ENCODE measurements at regions not wholly inside any gene's neighbourhood (a gene's known extent, or its start where the extent isn't known, plus 50 kb on each side); places are given as distances from the start of the nearest gene placed in this dataset.

DNA sequence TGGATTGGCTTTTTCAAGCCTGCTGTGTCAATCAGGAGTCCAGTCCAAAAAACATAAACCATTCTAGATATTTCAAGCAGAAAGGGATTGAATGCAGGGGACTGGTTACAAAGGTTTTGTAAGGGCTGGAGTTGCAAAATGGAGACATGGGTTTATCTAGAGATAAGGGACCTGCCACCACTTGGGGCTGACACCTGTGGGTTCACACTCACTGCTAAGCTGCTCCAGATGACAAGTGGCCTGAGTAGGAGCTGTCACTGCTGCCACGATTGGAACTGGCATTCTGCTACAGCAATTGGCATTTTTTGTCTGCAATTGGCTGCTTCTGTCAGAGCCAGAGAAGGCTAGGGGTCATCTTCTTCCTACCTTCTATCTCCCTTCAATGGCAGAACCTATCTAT, 66.3 kb upstream of the ZFR start:
- Histone ChIP-seq H3K27me3 (ENCODE audit: insufficient read depth, low read length) (peaks cover 9% of the 10 kb centered on the region), H2AFZ (ENCODE audit: low read depth, low read length) (no peak overlapping the region), H3K36me3 (ENCODE audit: insufficient read depth, low read length) (no peaks in the 10 kb centered on the region), H3K4me1 (ENCODE audit: insufficient read depth, low read length) (peaks cover 7% of the 10 kb centered on the region), H3K9me3 (ENCODE audit: low read length) (peaks cover 6% of the 10 kb centered on the region), H3K4me3 (ENCODE audit: low read length) (no peak overlapping the region)

DNA sequence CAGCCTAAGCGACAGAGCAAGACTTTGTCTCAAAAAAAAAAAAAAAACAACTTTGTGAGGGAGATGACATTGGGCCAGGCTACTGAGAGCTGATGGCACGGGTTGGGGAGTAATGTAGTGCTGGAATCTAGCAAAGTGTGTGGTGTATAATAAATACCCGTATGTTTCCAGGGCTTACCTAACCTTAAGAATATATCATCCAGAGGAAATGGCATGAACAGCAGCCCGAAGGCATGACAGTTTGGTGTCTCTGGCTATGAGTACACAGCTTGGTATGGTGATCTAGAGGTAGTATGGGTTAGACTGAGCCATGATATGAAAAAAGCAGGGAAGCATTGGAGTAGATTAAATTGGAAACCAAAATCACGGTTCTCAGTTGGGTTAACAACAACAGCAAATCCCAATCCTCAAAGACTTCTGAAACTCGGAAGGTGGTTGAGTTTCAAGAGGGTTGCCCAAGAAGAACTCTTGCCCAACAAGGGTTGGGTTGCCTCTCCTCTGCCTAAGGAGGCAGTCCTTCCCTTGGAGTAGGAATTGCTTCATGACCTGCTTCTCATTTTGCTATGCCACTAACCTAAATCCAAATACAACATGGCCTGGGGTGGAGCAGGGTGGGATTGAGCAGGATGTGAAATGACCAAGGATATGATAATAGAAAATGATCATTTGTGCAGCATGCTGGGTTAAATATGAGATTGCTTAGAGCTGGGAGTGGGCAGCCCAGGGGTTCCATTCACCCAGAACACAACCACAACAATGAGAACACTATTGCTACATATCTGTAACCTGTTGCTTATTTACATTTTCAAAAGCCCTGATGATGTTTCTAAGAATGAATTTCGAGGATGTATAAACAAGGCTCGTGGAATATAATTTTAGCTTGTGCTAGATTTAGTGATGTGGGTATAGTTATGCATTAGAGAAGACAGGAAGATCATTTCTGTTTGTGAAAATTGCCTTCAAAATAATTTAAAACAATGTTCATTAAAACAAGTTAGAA, 64.6 kb upstream of the ZFR start:
- H3K4me1 ChIP-seq (ENCODE audit: insufficient read depth, low read length), result peaks cover 24% of the 10 kb centered on the region
- H3K4me3 ChIP-seq (ENCODE audit: low read length), result no peak overlapping the region
- no peak overlapping the region for H2AFZ ChIP-seq (ENCODE audit: low read depth, low read length)
- H3K36me3 ChIP-seq (ENCODE audit: insufficient read depth, low read length), result no peaks in the 10 kb centered on the region
- H3K27me3 ChIP-seq (ENCODE audit: insufficient read depth, low read length), result peaks cover 15% of the 10 kb centered on the region
- peaks cover 6% of the 10 kb centered on the region for H3K9me3 ChIP-seq (ENCODE audit: low read length)

DNA sequence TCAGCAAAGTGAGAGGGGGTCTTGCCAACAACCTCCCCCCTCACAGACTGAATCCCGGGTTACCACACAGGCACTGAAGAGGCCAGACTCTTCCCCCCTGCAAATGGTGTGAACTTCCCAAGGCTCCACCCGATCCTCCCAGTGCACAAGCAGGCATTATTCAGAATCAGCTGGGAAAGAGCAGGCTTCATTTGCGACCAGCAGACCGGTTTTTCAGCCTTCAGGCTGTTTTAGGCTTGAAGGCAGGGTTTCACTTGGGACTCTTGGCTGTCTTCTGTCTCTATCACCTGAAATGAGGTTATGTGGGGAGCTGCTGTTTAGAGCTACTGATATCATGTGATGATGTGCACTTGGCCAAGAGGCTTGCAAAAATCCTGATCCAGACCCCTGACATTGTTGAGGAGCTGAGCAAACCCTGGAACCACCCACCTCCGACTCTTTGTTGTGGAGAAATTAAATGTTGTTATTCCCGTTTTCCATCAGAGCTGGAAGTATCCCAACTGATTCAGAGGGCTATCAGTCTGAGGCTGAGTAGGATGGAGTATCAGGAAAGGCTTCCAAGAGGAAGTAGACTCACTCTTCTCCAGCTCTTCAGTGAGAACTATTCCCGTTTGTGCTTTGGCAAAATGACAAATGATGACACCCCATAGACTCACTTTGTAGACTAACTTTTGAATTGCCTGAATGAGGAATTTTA, 63.3 kb upstream of the ZFR start:
- Histone ChIP-seq H2AFZ (ENCODE audit: low read depth, low read length) (no peak overlapping the region), H3K4me1 (ENCODE audit: insufficient read depth, low read length) (peaks cover 25% of the 10 kb centered on the region), H3K36me3 (ENCODE audit: insufficient read depth, low read length) (no peaks in the 10 kb centered on the region), H3K27me3 (ENCODE audit: insufficient read depth, low read length) (peaks cover 13% of the 10 kb centered on the region), H3K9me3 (ENCODE audit: low read length) (peaks cover 6% of the 10 kb centered on the region), H3K4me3 (ENCODE audit: low read length) (no peak overlapping the region)

DNA sequence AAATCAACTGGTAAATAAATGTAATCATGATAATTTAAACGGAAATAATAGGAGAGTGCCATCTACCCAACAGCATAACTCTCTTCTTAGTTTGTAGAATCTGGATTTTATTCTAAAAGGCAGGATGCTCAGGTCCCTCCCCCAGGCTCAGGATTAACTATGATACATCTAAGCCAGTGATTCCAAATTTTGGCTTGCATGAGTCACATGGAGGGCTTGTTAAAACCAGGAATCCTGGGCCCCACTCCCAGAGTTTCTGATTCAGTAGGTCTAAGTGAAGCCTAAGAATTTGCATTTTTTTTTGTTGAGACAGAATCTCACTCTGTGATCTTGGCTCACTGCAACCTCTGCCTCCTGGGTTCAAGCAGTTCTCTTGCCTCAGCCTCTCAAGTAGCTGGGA, 62.3 kb upstream of the ZFR start:
- Histone ChIP-seq H3K4me3 (ENCODE audit: low read length) (no peak overlapping the region), H3K4me1 (ENCODE audit: insufficient read depth, low read length) (peaks cover 25% of the 10 kb centered on the region), H3K36me3 (ENCODE audit: insufficient read depth, low read length) (no peaks in the 10 kb centered on the region), H3K27me3 (ENCODE audit: insufficient read depth, low read length) (peaks cover 10% of the 10 kb centered on the region), H2AFZ (ENCODE audit: low read depth, low read length) (no peak overlapping the region), H3K9me3 (ENCODE audit: low read length) (peaks cover 6% of the 10 kb centered on the region)

DNA sequence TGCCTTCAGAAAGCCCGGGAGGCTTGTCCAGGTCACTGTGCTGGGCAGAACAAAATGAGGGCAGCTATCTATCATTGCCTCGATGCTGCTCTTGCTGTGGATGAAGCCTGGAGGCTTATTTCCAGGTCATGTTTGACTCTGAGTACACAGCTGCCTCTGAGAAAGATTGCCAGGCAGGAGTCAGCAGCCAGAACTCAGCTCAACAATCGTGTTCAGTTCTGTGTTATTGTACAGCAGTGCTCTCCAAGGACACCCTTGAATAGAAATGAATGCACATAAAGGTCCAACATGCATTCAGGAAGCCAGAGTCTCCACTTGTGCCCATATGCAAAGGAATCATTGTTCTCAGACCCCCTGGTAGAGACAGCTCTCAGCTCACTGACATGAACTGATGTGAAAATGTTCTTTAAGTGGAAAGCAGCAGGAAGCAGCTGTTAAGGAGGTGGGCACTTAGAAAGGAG, 61.7 kb upstream of the ZFR start:
- H3K36me3 ChIP-seq (ENCODE audit: insufficient read depth, low read length), result no peaks in the 10 kb centered on the region
- peaks cover 25% of the 10 kb centered on the region for H3K4me1 ChIP-seq (ENCODE audit: insufficient read depth, low read length)
- H3K4me3 ChIP-seq (ENCODE audit: low read length), result no peak overlapping the region
- H3K27me3 ChIP-seq (ENCODE audit: insufficient read depth, low read length), result peaks cover 6% of the 10 kb centered on the region
- peaks cover 6% of the 10 kb centered on the region for H3K9me3 ChIP-seq (ENCODE audit: low read length)
- H2AFZ ChIP-seq (ENCODE audit: low read depth, low read length), result no peak overlapping the region

DNA sequence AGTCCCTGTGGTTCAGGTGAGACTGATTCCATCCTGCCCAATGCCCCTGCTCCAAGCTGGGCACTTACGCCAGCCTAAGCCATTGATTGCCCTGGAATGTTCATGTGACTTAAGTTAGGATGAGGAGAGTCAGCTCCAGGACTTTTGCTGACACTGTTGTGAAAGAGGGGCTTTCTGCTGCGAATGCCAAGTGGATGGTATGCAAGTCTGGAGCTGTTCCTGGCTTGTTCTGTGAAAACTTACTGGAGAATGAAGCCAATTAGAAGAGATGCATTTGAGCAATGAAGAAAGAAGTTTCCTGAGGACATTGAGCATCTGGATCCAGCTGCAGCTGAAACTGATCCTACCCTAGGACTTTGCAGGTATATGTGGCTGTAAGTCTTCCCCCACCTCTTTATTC, 61.2 kb upstream of the ZFR start:
- H3K36me3 ChIP-seq (ENCODE audit: insufficient read depth, low read length), result no peaks in the 10 kb centered on the region
- peaks cover 25% of the 10 kb centered on the region for H3K4me1 ChIP-seq (ENCODE audit: insufficient read depth, low read length)
- peaks cover 10% of the 10 kb centered on the region for H3K27me3 ChIP-seq (ENCODE audit: insufficient read depth, low read length)
- H3K9me3 ChIP-seq (ENCODE audit: low read length), result peaks cover 6% of the 10 kb centered on the region
- H3K4me3 ChIP-seq (ENCODE audit: low read length), result no peak overlapping the region
- no peak overlapping the region for H2AFZ ChIP-seq (ENCODE audit: low read depth, low read length)

DNA sequence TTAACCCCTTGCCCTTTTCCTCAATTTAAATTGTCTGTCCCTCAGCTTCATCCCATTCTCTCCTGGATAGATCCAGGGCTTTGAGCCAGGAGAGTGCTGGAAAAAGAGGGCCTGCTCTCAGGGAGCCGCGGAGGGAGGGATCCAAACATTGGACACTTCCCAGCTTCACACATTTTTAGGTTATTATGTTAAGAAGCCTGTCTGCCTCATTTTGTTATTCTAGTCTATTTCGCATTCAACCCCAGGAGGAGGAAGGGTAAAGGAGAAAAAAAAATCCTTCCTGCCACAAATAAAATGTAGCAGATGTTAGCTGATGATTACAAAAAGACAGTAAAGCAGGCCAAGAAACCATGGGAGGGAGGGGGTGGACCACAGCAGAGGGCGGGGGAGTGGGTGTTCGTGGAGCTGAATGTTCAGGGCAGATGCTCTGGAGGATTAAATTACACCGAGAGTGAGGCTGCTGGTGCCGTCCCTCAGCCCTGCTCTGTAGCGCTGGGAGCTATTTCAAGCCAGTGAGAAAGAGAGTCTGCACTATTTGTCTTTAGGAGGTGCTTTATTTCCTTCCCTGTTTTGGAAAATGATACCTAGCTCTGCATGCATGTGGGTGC, 60.6 kb upstream of the ZFR start:
- Histone ChIP-seq H3K4me3 (ENCODE audit: low read length) (peak overlapping the region; percentile 18), H2AFZ (ENCODE audit: low read depth, low read length) (peak overlapping the region; percentile 22), H3K4me1 (ENCODE audit: insufficient read depth, low read length) (peaks cover 28% of the 10 kb centered on the region), H3K27me3 (ENCODE audit: insufficient read depth, low read length) (peaks cover 10% of the 10 kb centered on the region), H3K9me3 (ENCODE audit: low read length) (peaks cover 6% of the 10 kb centered on the region), H3K36me3 (ENCODE audit: insufficient read depth, low read length) (no peaks in the 10 kb centered on the region)

DNA sequence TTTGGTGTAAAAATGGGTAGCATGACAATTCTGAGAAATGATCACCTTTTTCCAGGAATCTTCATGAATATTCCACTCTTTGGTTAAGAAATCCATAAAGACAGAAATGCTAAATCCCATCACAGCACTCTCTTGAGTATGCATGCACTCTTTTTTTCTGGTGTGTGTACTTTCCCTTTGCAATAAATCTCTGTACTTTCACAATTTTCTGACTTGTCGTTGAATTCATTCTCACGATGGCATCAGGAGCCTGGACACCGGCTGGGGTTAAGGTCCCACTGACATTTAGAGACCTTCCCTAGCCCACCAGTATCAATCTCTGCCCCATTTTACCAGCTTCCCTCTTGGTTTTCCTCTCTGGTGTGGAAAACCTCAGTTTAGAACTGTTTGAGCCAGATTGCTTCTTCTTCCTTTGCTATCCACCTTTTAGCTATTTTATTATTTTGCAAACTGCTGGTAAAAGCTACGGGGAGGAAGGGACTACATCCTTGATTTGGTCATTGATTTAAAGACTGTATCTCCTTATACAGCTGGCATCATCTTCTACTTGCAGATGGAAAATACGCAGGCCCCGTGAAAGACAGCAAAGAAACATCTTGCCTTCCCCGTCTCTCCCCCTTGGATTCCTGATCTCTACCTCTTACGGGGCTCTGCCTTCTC, 59.9 kb upstream of the ZFR start:
- Histone ChIP-seq H3K9me3 (ENCODE audit: low read length) (peaks cover 4% of the 10 kb centered on the region), H2AFZ (ENCODE audit: low read depth, low read length) (peak overlapping the region; percentile 22), H3K27me3 (ENCODE audit: insufficient read depth, low read length) (peaks cover 10% of the 10 kb centered on the region), H3K4me3 (ENCODE audit: low read length) (peak overlapping the region; percentile 18), H3K4me1 (ENCODE audit: insufficient read depth, low read length) (peaks cover 31% of the 10 kb centered on the region), H3K36me3 (ENCODE audit: insufficient read depth, low read length) (no peaks in the 10 kb centered on the region)

DNA sequence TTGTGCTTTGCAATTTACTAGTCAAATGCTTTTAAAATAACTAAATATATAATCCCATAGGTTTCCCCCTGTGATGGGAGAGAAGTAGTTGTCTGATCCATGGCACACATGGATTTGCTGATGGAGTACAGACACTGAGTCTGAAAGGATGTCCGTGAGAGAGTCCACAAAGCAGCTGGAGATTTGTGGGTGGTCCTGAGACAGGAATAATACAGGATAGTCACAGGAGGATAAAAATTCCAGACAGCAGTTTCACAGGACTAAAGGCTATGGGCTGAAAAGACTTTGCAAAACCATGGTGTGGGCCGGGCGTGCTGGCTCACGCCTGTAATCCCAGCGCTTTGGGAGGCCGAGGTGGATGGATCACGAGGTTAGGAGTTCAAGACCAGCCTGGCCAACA, 58.7 kb upstream of the ZFR start:
- peaks cover 3% of the 10 kb centered on the region for H3K9me3 ChIP-seq (ENCODE audit: low read length)
- H3K4me3 ChIP-seq (ENCODE audit: low read length), result no peak overlapping the region
- H3K4me1 ChIP-seq (ENCODE audit: insufficient read depth, low read length), result peaks cover 31% of the 10 kb centered on the region
- H2AFZ ChIP-seq (ENCODE audit: low read depth, low read length), result no peak overlapping the region
- H3K36me3 ChIP-seq (ENCODE audit: insufficient read depth, low read length), result no peaks in the 10 kb centered on the region
- peaks cover 15% of the 10 kb centered on the region for H3K27me3 ChIP-seq (ENCODE audit: insufficient read depth, low read length)

DNA sequence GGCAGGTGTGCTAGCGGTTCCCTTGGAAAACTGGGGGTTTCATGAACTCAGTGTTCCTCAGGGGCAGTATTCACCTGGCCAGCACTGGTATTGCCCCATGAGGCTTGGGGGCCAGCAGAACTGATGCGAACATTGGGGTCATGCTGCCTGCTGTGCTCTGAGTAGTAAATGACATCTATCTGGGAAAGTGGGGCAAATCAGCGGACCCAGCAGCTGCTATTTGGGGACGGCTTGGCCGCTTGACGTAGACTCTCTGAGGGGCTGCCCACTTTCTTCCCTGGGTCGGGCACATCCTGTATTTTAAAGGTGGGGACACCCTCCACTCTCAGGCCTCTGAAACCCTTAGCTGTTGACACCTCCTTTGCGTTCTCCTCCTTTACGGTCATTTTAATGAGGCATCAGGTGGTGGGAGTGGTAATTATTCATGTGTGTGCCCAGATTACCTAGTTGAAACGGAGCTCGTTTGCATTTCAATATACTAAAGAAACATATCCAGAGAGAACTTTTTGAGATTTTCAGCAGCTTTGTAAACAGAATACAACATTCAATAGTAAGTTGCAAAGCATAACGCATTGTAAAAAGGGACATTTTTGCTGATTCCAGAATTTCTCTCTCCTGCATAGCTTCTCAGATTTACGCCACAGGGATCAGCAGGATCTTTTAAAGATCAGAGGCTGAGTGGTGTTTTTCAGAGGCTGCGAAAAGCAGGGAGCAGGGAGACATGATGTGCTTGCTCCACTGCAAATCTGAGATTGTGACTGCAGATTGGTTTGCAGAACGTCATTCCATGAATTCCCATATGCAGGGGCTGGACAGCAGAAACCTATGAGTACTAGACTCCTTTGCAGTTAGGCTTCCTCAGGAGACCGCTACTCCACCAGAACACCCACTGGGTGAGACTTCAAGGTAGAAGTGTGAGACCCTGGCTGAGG, 56.8 kb upstream of the ZFR start:
- Histone ChIP-seq H3K4me1 (ENCODE audit: insufficient read depth, low read length) (peaks cover 29% of the 10 kb centered on the region), H3K4me3 (ENCODE audit: low read length) (no peak overlapping the region), H3K9me3 (ENCODE audit: low read length) (no peaks in the 10 kb centered on the region), H3K27me3 (ENCODE audit: insufficient read depth, low read length) (peaks cover 15% of the 10 kb centered on the region), H2AFZ (ENCODE audit: low read depth, low read length) (no peak overlapping the region), H3K36me3 (ENCODE audit: insufficient read depth, low read length) (no peaks in the 10 kb centered on the region)

DNA sequence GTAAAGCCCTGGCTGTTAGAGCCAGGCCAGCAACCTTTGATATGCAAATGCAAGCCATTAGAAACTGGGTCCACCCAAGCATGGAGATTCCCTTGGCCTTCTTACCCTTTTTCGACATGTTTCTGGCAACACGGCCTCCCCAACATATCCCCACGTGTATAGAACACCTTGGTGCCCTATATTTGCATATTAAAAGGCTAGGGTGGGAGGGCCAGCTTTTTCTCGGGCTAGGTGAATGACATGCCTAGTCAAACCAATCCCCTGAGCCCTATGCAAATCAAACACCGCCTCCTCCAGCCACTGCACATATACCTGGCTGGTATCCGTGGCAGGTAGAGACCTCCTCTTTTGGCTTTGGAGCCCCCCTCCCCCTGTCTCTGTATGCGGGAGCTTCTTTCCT, 55.6 kb upstream of the ZFR start:
- H3K27me3 ChIP-seq (ENCODE audit: insufficient read depth, low read length), result peaks cover 15% of the 10 kb centered on the region
- no peak overlapping the region for H2AFZ ChIP-seq (ENCODE audit: low read depth, low read length)

DNA sequence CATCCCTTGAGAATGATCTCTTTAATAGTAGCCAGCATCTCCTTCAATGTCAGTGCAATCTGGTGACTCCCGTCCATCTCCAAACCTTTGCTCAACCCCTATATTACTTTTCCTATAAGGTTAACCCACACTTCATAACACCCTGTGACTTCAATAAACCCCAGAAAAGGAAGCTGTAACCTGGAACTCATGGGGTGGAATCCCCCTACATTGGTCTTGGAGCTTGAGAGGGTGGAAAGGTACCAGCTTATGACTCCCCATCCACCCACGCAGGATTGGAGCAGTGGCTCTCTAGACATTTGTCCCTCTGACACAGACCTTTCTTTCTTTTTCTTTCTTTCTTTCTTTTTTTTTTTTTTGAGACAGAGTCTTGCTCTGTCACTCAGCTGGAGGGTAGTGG, 54.7 kb upstream of the ZFR start:
- no peak overlapping the region for H2AFZ ChIP-seq (ENCODE audit: low read depth, low read length)
- H3K4me3 ChIP-seq (ENCODE audit: low read length), result no peak overlapping the region
- peaks cover 2% of the 10 kb centered on the region for H3K9me3 ChIP-seq (ENCODE audit: low read length)
- peaks cover 8% of the 10 kb centered on the region for H3K4me1 ChIP-seq (ENCODE audit: insufficient read depth, low read length)
- H3K36me3 ChIP-seq (ENCODE audit: insufficient read depth, low read length), result no peaks in the 10 kb centered on the region
- H3K27me3 ChIP-seq (ENCODE audit: insufficient read depth, low read length), result peaks cover 11% of the 10 kb centered on the region

More for the DNA sequence above, 55.6 kb upstream of the ZFR start:
- Histone ChIP-seq H3K9me3 (ENCODE audit: low read length) (no peaks in the 10 kb centered on the region), H3K4me3 (ENCODE audit: low read length) (no peak overlapping the region), H3K36me3 (ENCODE audit: insufficient read depth, low read length) (no peaks in the 10 kb centered on the region), H3K4me1 (ENCODE audit: insufficient read depth, low read length) (peaks cover 17% of the 10 kb centered on the region)
